ENCODE measurements at regions not wholly inside any gene's neighbourhood (a gene's known extent, or its start where the extent isn't known, plus 50 kb on each side); places are given as distances from the start of the nearest gene placed in this dataset.

DNA sequence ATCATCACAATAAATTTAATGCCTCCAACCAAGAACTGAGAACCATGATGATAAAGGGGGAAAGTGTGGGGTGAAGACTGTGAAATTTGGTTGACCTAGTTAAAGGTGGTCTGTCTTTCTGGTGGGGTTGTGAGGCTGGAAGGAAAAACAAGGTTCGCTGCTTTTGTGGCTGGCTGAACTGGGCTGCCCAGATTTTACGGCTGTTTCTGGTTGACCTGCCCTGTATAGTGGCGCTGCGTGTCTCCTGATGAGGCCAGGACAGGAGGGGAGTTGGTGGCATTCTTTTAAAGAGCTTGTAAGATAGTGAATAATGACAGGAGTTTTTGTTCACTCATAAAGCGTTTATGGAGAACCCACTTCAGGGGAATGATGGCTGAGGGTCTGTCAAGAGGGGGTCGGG is 101.8 kb downstream of the CYP26A1 start:
- Histone ChIP-seq H3K27me3 (ENCODE audit: control insufficient read depth in 1 of 2, insufficient read depth in 2 of 2, low read length in 2 of 2) (no peaks in the 10 kb centered on the region), H3K4me3 (ENCODE audit: low read depth in 1 of 2, low read length in 2 of 2) (no peak overlapping the region), H3K36me3 (ENCODE audit: control insufficient read depth in 1 of 2, insufficient read depth in 2 of 2, low read length in 2 of 2) (no peaks in the 10 kb centered on the region), H3K9me3 (ENCODE audit: control insufficient read depth in 1 of 2, low read length in 2 of 2) (no peaks in the 10 kb centered on the region), H3K4me1 (ENCODE audit: control insufficient read depth in 1 of 2, insufficient read depth in 2 of 2, low read length in 2 of 2) (peaks cover 0 to 4% of the 10 kb centered on the region in 2 donors), H3K9ac (ENCODE audit: low read depth in 1 of 2, low read length in 2 of 2) (no peak overlapping the region), H3K27ac (ENCODE audit: low read depth, low read length) (no peak overlapping the region)

GRCh38 chr10:93177511-93177910 is 103.8 kb downstream of the CYP26A1 start:
- Histone ChIP-seq H3K4me1 (ENCODE audit: control insufficient read depth in 1 of 2, insufficient read depth in 2 of 2, low read length in 2 of 2) (peaks cover 0 to 4% of the 10 kb centered on the region in 2 donors), H3K27me3 (ENCODE audit: control insufficient read depth in 1 of 2, insufficient read depth in 2 of 2, low read length in 2 of 2) (no peaks in the 10 kb centered on the region), H3K9me3 (ENCODE audit: control insufficient read depth in 1 of 2, low read length in 2 of 2) (no peaks in the 10 kb centered on the region), H3K4me3 (ENCODE audit: low read depth in 1 of 2, low read length in 2 of 2) (no peak overlapping the region), H3K36me3 (ENCODE audit: control insufficient read depth in 1 of 2, insufficient read depth in 2 of 2, low read length in 2 of 2) (no peaks in the 10 kb centered on the region), H3K27ac (ENCODE audit: low read depth, low read length) (no peak overlapping the region), H3K9ac (ENCODE audit: low read depth in 1 of 2, low read length in 2 of 2) (no peak overlapping the region)

GRCh38 chr10:93178226-93178625 is 104.5 kb downstream of the CYP26A1 start:
- no peak overlapping the region for H3K27ac ChIP-seq (ENCODE audit: low read depth, low read length)
- no peaks in the 10 kb centered on the region for H3K36me3 ChIP-seq (ENCODE audit: control insufficient read depth in 1 of 2, insufficient read depth in 2 of 2, low read length in 2 of 2)
- peaks cover 0 to 4% of the 10 kb centered on the region in 2 donors for H3K4me1 ChIP-seq (ENCODE audit: control insufficient read depth in 1 of 2, insufficient read depth in 2 of 2, low read length in 2 of 2)
- H3K9me3 ChIP-seq (ENCODE audit: control insufficient read depth in 1 of 2, low read length in 2 of 2), result no peaks in the 10 kb centered on the region
- no peak overlapping the region for H3K9ac ChIP-seq (ENCODE audit: low read depth in 1 of 2, low read length in 2 of 2)
- no peak overlapping the region for H3K4me3 ChIP-seq (ENCODE audit: low read depth in 1 of 2, low read length in 2 of 2)
- H3K27me3 ChIP-seq (ENCODE audit: control insufficient read depth in 1 of 2, insufficient read depth in 2 of 2, low read length in 2 of 2), result no peaks in the 10 kb centered on the region

- Histone ChIP-seq H3K27ac (ENCODE audit: low read depth, low read length) (no peak overlapping the region), H3K4me1 (ENCODE audit: control insufficient read depth in 1 of 2, insufficient read depth in 2 of 2, low read length in 2 of 2) (no peaks in the 10 kb centered on the region), H3K36me3 (ENCODE audit: control insufficient read depth in 1 of 2, insufficient read depth in 2 of 2, low read length in 2 of 2) (no peaks in the 10 kb centered on the region)
Measured at GRCh38 chr10:93180482-93180931, 106.8 kb downstream of the CYP26A1 start.

GRCh38 chr10:93181271-93182048 is 107.8 kb downstream of the CYP26A1 start:
- Histone ChIP-seq H3K4me1 (ENCODE audit: control insufficient read depth in 1 of 2, insufficient read depth in 2 of 2, low read length in 2 of 2) (no peaks in the 10 kb centered on the region), H3K9ac (ENCODE audit: low read depth in 1 of 2, low read length in 2 of 2) (no peak overlapping the region), H3K36me3 (ENCODE audit: control insufficient read depth in 1 of 2, insufficient read depth in 2 of 2, low read length in 2 of 2) (no peaks in the 10 kb centered on the region), H3K27me3 (ENCODE audit: control insufficient read depth in 1 of 2, insufficient read depth in 2 of 2, low read length in 2 of 2) (no peaks in the 10 kb centered on the region), H3K27ac (ENCODE audit: low read depth, low read length) (no peak overlapping the region), H3K9me3 (ENCODE audit: control insufficient read depth in 1 of 2, low read length in 2 of 2) (no peaks in the 10 kb centered on the region), H3K4me3 (ENCODE audit: low read depth in 1 of 2, low read length in 2 of 2) (no peak overlapping the region)

More at GRCh38 chr10:93180482-93180931, 106.8 kb downstream of the CYP26A1 start:
- H3K4me3 ChIP-seq (ENCODE audit: low read depth in 1 of 2, low read length in 2 of 2), result no peak overlapping the region
- H3K9ac ChIP-seq (ENCODE audit: low read depth in 1 of 2, low read length in 2 of 2), result no peak overlapping the region
- no peaks in the 10 kb centered on the region for H3K27me3 ChIP-seq (ENCODE audit: control insufficient read depth in 1 of 2, insufficient read depth in 2 of 2, low read length in 2 of 2)
- H3K9me3 ChIP-seq (ENCODE audit: control insufficient read depth in 1 of 2, low read length in 2 of 2), result no peaks in the 10 kb centered on the region

DNA sequence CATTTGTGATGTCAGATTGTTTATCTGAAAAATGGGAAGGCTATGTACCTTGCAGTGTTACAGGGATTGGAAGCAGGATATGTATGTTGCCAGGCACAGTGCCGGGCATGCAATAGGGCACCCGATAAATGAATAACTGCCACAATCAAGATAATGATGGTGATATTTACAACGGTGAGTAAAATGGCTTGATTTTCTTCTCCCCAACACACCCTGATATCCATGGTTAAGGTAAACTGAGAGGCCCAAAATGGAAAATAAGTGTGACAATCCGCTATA is 108.3 kb downstream of the CYP26A1 start:
- no peaks in the 10 kb centered on the region for H3K27me3 ChIP-seq (ENCODE audit: control insufficient read depth in 1 of 2, insufficient read depth in 2 of 2, low read length in 2 of 2)

GRCh38 chr10:93182790-93183189 is 109.1 kb downstream of the CYP26A1 start:
- Histone ChIP-seq H3K4me3 (ENCODE audit: low read depth in 1 of 2, low read length in 2 of 2) (no peak overlapping the region), H3K27ac (ENCODE audit: low read depth, low read length) (no peak overlapping the region)

More for the DNA sequence above, 108.3 kb downstream of the CYP26A1 start:
- H3K9me3 ChIP-seq (ENCODE audit: control insufficient read depth in 1 of 2, low read length in 2 of 2), result no peaks in the 10 kb centered on the region
- no peaks in the 10 kb centered on the region for H3K36me3 ChIP-seq (ENCODE audit: control insufficient read depth in 1 of 2, insufficient read depth in 2 of 2, low read length in 2 of 2)
- no peak overlapping the region for H3K9ac ChIP-seq (ENCODE audit: low read depth in 1 of 2, low read length in 2 of 2)
- no peak overlapping the region for H3K4me3 ChIP-seq (ENCODE audit: low read depth in 1 of 2, low read length in 2 of 2)
- no peaks in the 10 kb centered on the region for H3K4me1 ChIP-seq (ENCODE audit: control insufficient read depth in 1 of 2, insufficient read depth in 2 of 2, low read length in 2 of 2)
- H3K27ac ChIP-seq (ENCODE audit: low read depth, low read length), result no peak overlapping the region

DNA sequence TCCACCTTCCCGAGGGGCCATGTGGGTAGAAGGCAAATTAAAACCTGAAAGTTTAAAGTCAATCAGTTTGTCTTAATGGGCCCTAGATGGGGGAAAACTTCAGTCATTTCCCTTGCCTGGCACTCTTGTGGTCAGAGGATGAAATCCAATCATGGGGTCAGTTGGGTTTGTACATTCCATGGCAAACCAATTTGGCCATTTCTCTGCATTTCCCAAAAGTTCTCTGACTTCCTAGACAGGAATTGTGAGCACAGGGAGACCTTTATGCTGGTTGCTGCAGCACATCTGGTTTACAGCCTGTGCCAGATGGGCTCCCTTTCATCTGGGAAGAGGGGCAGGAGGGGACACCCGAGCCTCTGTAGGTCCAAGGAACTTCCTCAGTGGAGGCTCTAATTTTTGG is 113.0 kb downstream of the CYP26A1 start:
- Histone ChIP-seq H3K27ac (ENCODE audit: low read depth, low read length) (no peak overlapping the region), H3K36me3 (ENCODE audit: control insufficient read depth in 1 of 2, insufficient read depth in 2 of 2, low read length in 2 of 2) (no peaks in the 10 kb centered on the region), H3K4me3 (ENCODE audit: low read depth in 1 of 2, low read length in 2 of 2) (no peak overlapping the region), H3K9me3 (ENCODE audit: control insufficient read depth in 1 of 2, low read length in 2 of 2) (no peaks in the 10 kb centered on the region), H3K9ac (ENCODE audit: low read depth in 1 of 2, low read length in 2 of 2) (no peak overlapping the region), H3K27me3 (ENCODE audit: control insufficient read depth in 1 of 2, insufficient read depth in 2 of 2, low read length in 2 of 2) (no peaks in the 10 kb centered on the region), H3K4me1 (ENCODE audit: control insufficient read depth in 1 of 2, insufficient read depth in 2 of 2, low read length in 2 of 2) (no peaks in the 10 kb centered on the region)

More at GRCh38 chr10:93182790-93183189, 109.1 kb downstream of the CYP26A1 start:
- H3K9me3 ChIP-seq (ENCODE audit: control insufficient read depth in 1 of 2, low read length in 2 of 2), result no peaks in the 10 kb centered on the region
- no peaks in the 10 kb centered on the region for H3K36me3 ChIP-seq (ENCODE audit: control insufficient read depth in 1 of 2, insufficient read depth in 2 of 2, low read length in 2 of 2)
- H3K4me1 ChIP-seq (ENCODE audit: control insufficient read depth in 1 of 2, insufficient read depth in 2 of 2, low read length in 2 of 2), result no peaks in the 10 kb centered on the region
- H3K9ac ChIP-seq (ENCODE audit: low read depth in 1 of 2, low read length in 2 of 2), result no peak overlapping the region
- H3K27me3 ChIP-seq (ENCODE audit: control insufficient read depth in 1 of 2, insufficient read depth in 2 of 2, low read length in 2 of 2), result no peaks in the 10 kb centered on the region

DNA sequence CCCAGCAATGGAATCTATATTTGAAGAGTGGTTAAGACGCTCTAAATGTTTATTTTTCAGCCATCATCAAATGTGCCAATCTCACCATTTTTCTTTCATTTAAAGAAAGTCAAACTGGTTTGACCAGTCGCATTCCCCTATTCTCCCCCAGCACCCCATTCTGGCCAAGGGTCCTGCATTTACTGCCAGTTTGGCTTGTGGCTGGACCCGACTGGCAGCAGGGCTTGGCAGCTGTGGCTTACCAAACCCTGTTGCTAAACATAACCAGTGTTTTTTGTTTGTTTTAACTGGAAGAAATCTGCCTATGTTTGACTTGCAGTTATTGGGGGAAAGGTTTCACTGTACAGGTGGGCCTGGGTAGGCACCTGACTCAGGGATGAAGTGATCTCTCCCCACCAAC is 116.3 kb downstream of the CYP26A1 start:
- Histone ChIP-seq H3K36me3 (ENCODE audit: control insufficient read depth in 1 of 2, insufficient read depth in 2 of 2, low read length in 2 of 2) (no peaks in the 10 kb centered on the region), H3K4me3 (ENCODE audit: low read depth in 1 of 2, low read length in 2 of 2) (no peak overlapping the region), H3K27ac (ENCODE audit: low read depth, low read length) (no peak overlapping the region), H3K4me1 (ENCODE audit: control insufficient read depth in 1 of 2, insufficient read depth in 2 of 2, low read length in 2 of 2) (no peaks in the 10 kb centered on the region), H3K9ac (ENCODE audit: low read depth in 1 of 2, low read length in 2 of 2) (no peak overlapping the region), H3K27me3 (ENCODE audit: control insufficient read depth in 1 of 2, insufficient read depth in 2 of 2, low read length in 2 of 2) (no peaks in the 10 kb centered on the region), H3K9me3 (ENCODE audit: control insufficient read depth in 1 of 2, low read length in 2 of 2) (no peaks in the 10 kb centered on the region)

DNA sequence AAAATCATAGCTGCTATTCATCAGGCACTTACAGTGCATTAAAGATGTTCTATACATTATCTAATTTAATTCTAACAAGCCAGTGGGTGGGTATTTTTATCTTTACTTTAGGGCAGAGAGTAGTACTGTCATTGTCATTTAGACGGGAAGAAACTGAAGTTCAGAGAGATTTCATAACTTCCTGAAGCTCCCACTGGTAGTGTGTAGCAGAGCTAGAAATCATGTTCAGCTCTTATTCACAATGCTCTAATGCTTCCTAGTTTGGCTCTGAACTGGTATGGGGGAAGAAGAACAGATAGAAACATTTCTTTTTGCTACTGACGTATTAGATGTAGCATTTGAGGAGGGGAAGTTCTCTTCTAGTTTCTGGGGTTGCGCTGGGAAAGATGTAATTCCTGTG is 116.7 kb downstream of the CYP26A1 start:
- no peak overlapping the region for H3K9ac ChIP-seq (ENCODE audit: low read depth in 1 of 2, low read length in 2 of 2)
- H3K4me1 ChIP-seq (ENCODE audit: control insufficient read depth in 1 of 2, insufficient read depth in 2 of 2, low read length in 2 of 2), result no peaks in the 10 kb centered on the region
- no peak overlapping the region for H3K27ac ChIP-seq (ENCODE audit: low read depth, low read length)
- no peaks in the 10 kb centered on the region for H3K36me3 ChIP-seq (ENCODE audit: control insufficient read depth in 1 of 2, insufficient read depth in 2 of 2, low read length in 2 of 2)
- no peaks in the 10 kb centered on the region for H3K9me3 ChIP-seq (ENCODE audit: control insufficient read depth in 1 of 2, low read length in 2 of 2)
- no peak overlapping the region for H3K4me3 ChIP-seq (ENCODE audit: low read depth in 1 of 2, low read length in 2 of 2)
- no peaks in the 10 kb centered on the region for H3K27me3 ChIP-seq (ENCODE audit: control insufficient read depth in 1 of 2, insufficient read depth in 2 of 2, low read length in 2 of 2)

Data from duodenal mucosa (tissue), 2 donors.